ENCODE measurements at regions not wholly inside any gene's neighbourhood (a gene's known extent, or its start where the extent isn't known, plus 50 kb on each side); places are given as distances from the start of the nearest gene placed in this dataset.

DNA sequence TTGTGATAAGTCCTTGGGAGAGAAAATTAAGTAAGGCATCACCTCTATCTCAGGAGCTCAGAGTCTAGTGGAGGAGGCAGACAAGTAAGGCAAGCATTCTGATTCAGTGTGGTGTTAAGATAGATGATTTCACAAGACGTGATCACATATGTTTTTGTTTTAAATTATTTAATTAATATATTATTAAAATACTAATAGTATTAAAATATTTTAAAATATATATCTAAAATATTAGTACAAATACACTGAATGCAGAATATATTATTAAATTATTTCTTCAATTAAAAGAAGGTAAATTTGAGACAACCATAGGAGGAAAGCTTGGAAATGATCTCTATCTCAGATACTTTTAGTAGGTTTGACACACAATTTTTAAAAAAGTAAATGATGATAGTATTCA, 51.5 kb upstream of the ANO4 start:
- DNase-seq, result no peak
